GM12878 (cell line): ENCODE measurements at regions not wholly inside any gene's neighbourhood (a gene's known extent, or its start where the extent isn't known, plus 50 kb on each side); places are given as distances from the start of the nearest gene placed in this dataset.

ENCODE experiments used
- ATAC-seq: fragments of 200-7000 bp; cut with Tn5 transposase; 3 replicates; pipeline ENCODE4 v1.9.1; 2020; ENCODE audit warnings: mild to moderate bottlenecking, moderate library complexity
- BruUV-seq: library from RNA; stranded (reverse); fragments of 400-500 nt; replicated peaks from 2 replicates; lab custom pipeline; 2021; lab: Mats Ljungman, UMichigan
- CTCF ChIA-PET: fragments of 300-600 bp; sonication (Branson Sonifier 250); formaldehyde crosslinking; extraction: SDS; loops from one replicate; lab custom pipeline; 2021; ENCODE audit warnings: inconsistent platforms; lab: Yijun Ruan, JAX
- POLR2A ChIA-PET: fragments of 350-600 bp; formaldehyde crosslinking; extraction: SDS; loops from one replicate; lab custom pipeline; 2021; ENCODE audit warnings: inconsistent platforms; lab: Charles Lee
- RAD21 ChIA-PET: fragments of 300-600 bp; sonication (Branson Sonifier 250); formaldehyde crosslinking; loops from one replicate; lab custom pipeline; 2023; ENCODE audit warnings: antibody characterized with exemption; ENCODE audit not compliant: unreplicated experiment; lab: Charles Lee
- SMC1A ChIA-PET: fragments of 300-600 bp; sonication (Branson Sonifier 250); formaldehyde crosslinking; loops from one replicate; lab custom pipeline; 2023; ENCODE audit not compliant: unreplicated experiment, uncharacterized antibody; lab: Charles Lee
- DNase-seq: peaks from one replicate; pipeline ENCODE4 v3.0.0-alpha.2; 2011; ENCODE audit warnings: low read depth, low spot score
- FAIRE-seq: peaks from 3 replicates; lab custom pipeline; 2011; peaks lifted over from hg19 to GRCh38; lab: Jason Lieb, UNC
- H2AFZ ChIP-seq: 2 replicates; pipeline ENCODE4 v1.6.0; 2011; ENCODE audit warnings: low read depth, low read length, control low read depth; ENCODE audit not compliant: control insufficient read depth
- H3K27ac ChIP-seq: 2 replicates; pipeline ENCODE4 v1.5.1; 2011; ENCODE audit warnings: control low read depth; ENCODE audit not compliant: control insufficient read depth, insufficient read depth
- H3K27me3 ChIP-seq, 2 experiments: replicated peaks in 1 of 2; 2 replicates each; pipeline versions ENCODE4 v1.6.0 to v1.6.1; 2011; ENCODE audit warnings: low read length in 1 of 2; ENCODE audit not compliant: control insufficient read depth in 2 of 2, insufficient read depth in 2 of 2
- H3K36me3 ChIP-seq, 2 experiments: 2 replicates each; pipeline ENCODE4 v1.5.1; 2011; ENCODE audit warnings: low read length in 1 of 2; ENCODE audit not compliant: control insufficient read depth in 2 of 2, insufficient read depth in 2 of 2
- H3K4me1 ChIP-seq: 2 replicates; pipeline ENCODE4 v1.6.1; 2011; ENCODE audit warnings: mild to moderate bottlenecking, low read length, moderate library complexity, mixed read lengths; ENCODE audit not compliant: control insufficient read depth, insufficient read depth
- H3K4me2 ChIP-seq: 2 replicates; pipeline ENCODE4 v1.6.0; 2011; ENCODE audit warnings: control low read depth; ENCODE audit not compliant: control insufficient read depth, insufficient read depth
- H3K4me3 ChIP-seq: fragments of 200-600 bp; sonication (generic); 2 replicates; pipeline ENCODE4 v1.5.1; 2016
- H3K79me2 ChIP-seq: 2 replicates; pipeline ENCODE4 v1.6.0; 2011; ENCODE audit warnings: low read length; ENCODE audit not compliant: control insufficient read depth, insufficient read depth
- H3K9ac ChIP-seq: 2 replicates; pipeline ENCODE4 v1.8.0; 2011; ENCODE audit warnings: low read length, control low read depth, mixed read lengths; ENCODE audit not compliant: control insufficient read depth, insufficient read depth
- H3K9me3 ChIP-seq: replicated peaks from 3 replicates; pipeline ENCODE4 v1.5.1; 2011; ENCODE audit warnings: mild to moderate bottlenecking, low read length; ENCODE audit not compliant: control insufficient read depth, insufficient read depth
- H4K20me1 ChIP-seq: 2 replicates; pipeline ENCODE4 v1.6.0; 2011; ENCODE audit not compliant: control insufficient read depth, insufficient read depth
- ATF7 ChIP-seq: fragments of 450-650 bp; IDR thresholded peaks from 2 replicates; pipeline ENCODE4 v1.6.1; 2016; ENCODE audit warnings: low read depth, mild to moderate bottlenecking
- BCL3 ChIP-seq: IDR thresholded peaks from 2 replicates; pipeline ENCODE4 v1.6.1; 2011; ENCODE audit warnings: borderline replicate concordance, low read depth, mild to moderate bottlenecking, moderate library complexity, low read length; ENCODE audit not compliant: insufficient read depth, poor library complexity, severe bottlenecking
- BCLAF1 ChIP-seq: fragments of 450-650 bp; IDR thresholded peaks from 2 replicates; pipeline ENCODE4 v1.6.1; 2017; ENCODE audit warnings: antibody characterized with exemption, mild to moderate bottlenecking, moderate library complexity
- CHD4 ChIP-seq: fragments of 200-600 bp; sonication (generic); IDR thresholded peaks from 2 replicates; pipeline ENCODE4 v1.6.1; 2016; ENCODE audit warnings: mild to moderate bottlenecking
- HDGF ChIP-seq: fragments of 450-650 bp; IDR thresholded peaks from 2 replicates; pipeline ENCODE4 v1.6.1; 2016; ENCODE audit warnings: antibody characterized with exemption
- IRF4 ChIP-seq: IDR thresholded peaks from 2 replicates; pipeline ENCODE4 v1.6.1; 2011; ENCODE audit warnings: low read depth, low read length
- LARP7 ChIP-seq: fragments of 450-650 bp; IDR thresholded peaks from 2 replicates; pipeline ENCODE4 v1.6.1; 2017; ENCODE audit warnings: mild to moderate bottlenecking
- POU2F2 ChIP-seq: IDR thresholded peaks from 3 replicates; pipeline ENCODE4 v1.6.1; 2011; ENCODE audit warnings: low read depth, mild to moderate bottlenecking, low read length, borderline replicate concordance
- RAD51 ChIP-seq: fragments of 450-650 bp; IDR thresholded peaks from 2 replicates; pipeline ENCODE4 v1.6.1; 2016; ENCODE audit warnings: moderate library complexity, mild to moderate bottlenecking, inconsistent platforms
- RFX5 ChIP-seq: IDR thresholded peaks from 2 replicates; pipeline ENCODE4 v1.6.1; 2011; ENCODE audit warnings: low read depth, low read length, improper control_type of control experiment
- RUNX3 ChIP-seq: IDR thresholded peaks from 2 replicates; pipeline ENCODE4 v1.6.1; 2012; ENCODE audit warnings: low read length, inconsistent platforms
- SKIL ChIP-seq: fragments of 450-650 bp; IDR thresholded peaks from 2 replicates; pipeline ENCODE4 v1.6.1; 2017; ENCODE audit warnings: mild to moderate bottlenecking, low read depth, inconsistent platforms; ENCODE audit not compliant: poor library complexity, severe bottlenecking
- SMAD5 ChIP-seq: IDR thresholded peaks from 2 replicates; pipeline ENCODE4 v1.6.1; 2016; ENCODE audit warnings: antibody characterized with exemption, low read depth
- SP1 ChIP-seq: IDR thresholded peaks from one replicate; pipeline ENCODE4 v1.6.1; 2011; ENCODE audit warnings: low read depth, low read length
- SRF ChIP-seq, 2 experiments: IDR thresholded peaks; 2 replicates each; pipeline ENCODE4 v1.6.1; 2011; ENCODE audit warnings: low read depth in 2 of 2, low read length in 2 of 2, mild to moderate bottlenecking in 1 of 2, moderate library complexity in 1 of 2
- SUPT20H ChIP-seq: IDR thresholded peaks from 2 replicates; pipeline ENCODE4 v1.6.1; 2011; ENCODE audit warnings: low read depth, mild to moderate bottlenecking, low read length, moderate library complexity, borderline replicate concordance; ENCODE audit not compliant: control insufficient read depth
- TCF3 ChIP-seq: IDR thresholded peaks from 2 replicates; pipeline ENCODE4 v1.6.1; 2012; ENCODE audit warnings: low read depth, mild to moderate bottlenecking, low read length, borderline replicate concordance; ENCODE audit not compliant: insufficient read depth
- ZNF24 ChIP-seq: fragments of 450-650 bp; IDR thresholded peaks from 2 replicates; pipeline ENCODE4 v1.6.1; 2017; ENCODE audit warnings: antibody characterized with exemption, mild to moderate bottlenecking
- ZNF384 ChIP-seq: IDR thresholded peaks from 2 replicates; pipeline ENCODE4 v1.6.1; 2012; ENCODE audit warnings: low read depth, mild to moderate bottlenecking, low read length, improper control_type of control experiment, borderline replicate concordance
- WGBS: methylation state at CpG from one replicate; pipeline ENCODE4 v1.1.6; 2016; ENCODE audit warnings: low lambda C conversion rate; ENCODE audit not compliant: insufficient replicate concordance, insufficient coverage; ENCODE audit errors: missing lambda C conversion rate; 5-methylcytosine and 5-hydroxymethylcytosine counted together
- in situ Hi-C: fragments of 300-500 bp; cut with MboI; formaldehyde crosslinking; loops from 9 replicates; pipeline ENCODE4 v1.14.3; 2018; ENCODE audit warnings: mixed read lengths
- intact Hi-C: fragments of 100-400 bp; cut with micrococcal nuclease; formaldehyde crosslinking; loops from one replicate; pipeline ENCODE4 v1.14.2; 2022; ENCODE audit not compliant: unreplicated experiment

GRCh38 chr1:22343456-22344328 is 108.0 kb upstream of the ZBTB40 start (continued):
- TF ChIP-seq SKIL (no peak), SUPT20H (no peak), ATF7 (no peak), POU2F2 (no peak)

GRCh38 chr1:22344329-22344630 is 107.4 kb upstream of the ZBTB40 start:
- DNase-seq, result no peak
- H3K4me3 ChIP-seq, result no peak overlapping the region
- H3K4me2 ChIP-seq, result no peak overlapping the region
- H3K27ac ChIP-seq, result no peak overlapping the region
- intact Hi-C loops (no loop called here), in situ Hi-C loops (no loop called here)
- ChIA-PET SMC1A (no interaction called here), CTCF (no interaction called here), POLR2A (interaction anchor here (0.6 kb wide), 1 partner anchor 819 kb away, joined by 5 read pairs; no protein-coding TSS in a partner anchor), RAD21 (no interaction called here)
- no peaks in the 10 kb centered on the region for H3K4me1 ChIP-seq
- no peaks in the 10 kb centered on the region for H3K79me2 ChIP-seq
- BruUV-seq, result no TSS peak
- no peak for FAIRE-seq
- H3K36me3 ChIP-seq, result no peaks in the 10 kb centered on the region
- no peaks in the 10 kb centered on the region for H3K9me3 ChIP-seq
- H3K27me3 ChIP-seq, result peaks cover 0 to 2% of the 10 kb centered on the region in 2 experiments; a peak in 2 of 4 replicates
- 11% methylated on average over 5 of the region's 5 CpGs for WGBS
- no peak overlapping the region for H2AFZ ChIP-seq
- no peak for ATAC-seq
- no peak overlapping the region for H3K9ac ChIP-seq
- H4K20me1 ChIP-seq, result no peaks in the 10 kb centered on the region
- TF ChIP-seq HDGF, result no peak
- no peak for TF ChIP-seq SP1
- no peak for TF ChIP-seq RFX5
- TF ChIP-seq SRF (IDR thresholded peaks at IDR 0.05; ENCODE audit: low read depth in 2 of 2, low read length in 2 of 2), result no peak
- no peak for TF ChIP-seq RAD51
- no peak for TF ChIP-seq SMAD5
- TF ChIP-seq TCF3, result no peak
- TF ChIP-seq ZNF384, result no peak
- no peak for TF ChIP-seq CHD4
- no peak for TF ChIP-seq IRF4
- no peak for TF ChIP-seq RUNX3
- TF ChIP-seq LARP7, result no peak
- TF ChIP-seq BCL3, result no peak
- TF ChIP-seq BCLAF1, result no peak
- no peak for TF ChIP-seq ZNF24
